Uterus (tissue), 3 donors: ENCODE measurements at regions not wholly inside any gene's neighbourhood (a gene's known extent, or its start where the extent isn't known, plus 50 kb on each side); places are given as distances from the start of the nearest gene placed in this dataset.

Experiments
- DNase-seq, 2 donors: peaks; one replicate each; pipeline ENCODE4 v3.0.0-alpha.2; 2019 to 2020
- H3K27ac ChIP-seq, 2 donors: fragments of 200-600 bp; sonication (generic); 1 replicate in 1 of 2; 2 replicates in 1 of 2; pipeline ENCODE4 v1.5.1; 2016 to 2018
- H3K27me3 ChIP-seq, 2 donors: fragments of 200-600 bp; sonication (generic); one replicate each; pipeline ENCODE4 v1.5.1; 2018 to 2019; ENCODE audit warnings: control low read depth in 1 of 2
- H3K36me3 ChIP-seq, 2 donors: fragments of 200-600 bp; sonication (generic); one replicate each; pipeline ENCODE4 v1.5.1; 2019; ENCODE audit warnings: control low read depth in 1 of 2
- H3K4me1 ChIP-seq, 2 donors: fragments of 200-600 bp; sonication (generic); one replicate each; pipeline ENCODE4 v1.5.1; 2018 to 2019; ENCODE audit warnings: control low read depth in 1 of 2
- H3K4me3 ChIP-seq, 2 donors: fragments of 200-600 bp; sonication (generic); 1 replicate in 1 of 2; 2 replicates in 1 of 2; pipeline ENCODE4 v1.5.1; 2018 to 2019; ENCODE audit warnings: mild to moderate bottlenecking in 1 of 2
- H3K9me3 ChIP-seq, 2 donors: fragments of 200-600 bp; sonication (generic); one replicate each; pipeline ENCODE4 v1.5.1; 2019; ENCODE audit warnings: control low read depth in 1 of 2
- CTCF ChIP-seq, 4 experiments: fragments of 200-600 bp in 2 of 4; fragments of 450-650 bp in 2 of 4; sonication (generic) in 2 of 4; IDR thresholded peaks; one replicate each; pipeline ENCODE4 v1.5.1; 2016 to 2019; ENCODE audit warnings: antibody characterized with exemption in 4 of 4, mild to moderate bottlenecking in 2 of 4, moderate library complexity in 1 of 4
- POLR2A ChIP-seq, 2 donors: fragments of 450-650 bp; IDR thresholded peaks; one replicate each; pipeline ENCODE4 v1.6.1; 2016; ENCODE audit warnings: antibody characterized with exemption in 2 of 2, mild to moderate bottlenecking in 1 of 2, moderate library complexity in 1 of 2
- intact Hi-C: fragments of 100-400 bp; cut with DNase I; formaldehyde crosslinking; loops from one replicate; pipeline ENCODE4 v1.15.1; 2023; ENCODE audit warnings: low total_unique reads
- donor health status: DM: yes; HTN: yes; CAD: no.

GRCh38 chr12:13505224-13505623 is 308.7 kb downstream of the EMP1 start:
- no peak overlapping the region for H3K4me3 ChIP-seq
- no peaks in the 10 kb centered on the region for H3K27me3 ChIP-seq
- H3K36me3 ChIP-seq: no peaks in the 10 kb centered on the region
- H3K9me3 ChIP-seq: no peaks in the 10 kb centered on the region
- intact Hi-C loops: no loop called here
- no peaks in the 10 kb centered on the region for H3K4me1 ChIP-seq
- H3K27ac ChIP-seq: no peak overlapping the region
- TF ChIP-seq POLR2A (IDR thresholded peaks at IDR 0.05) (no peak), CTCF (IDR thresholded peaks at IDR 0.05) (no peak)
- no peak for DNase-seq

- Histone ChIP-seq H3K4me1 (no peaks in the 10 kb centered on the region), H3K27ac (no peak overlapping the region), H3K27me3 (no peaks in the 10 kb centered on the region), H3K9me3 (no peaks in the 10 kb centered on the region), H3K4me3 (no peak overlapping the region), H3K36me3 (no peaks in the 10 kb centered on the region)
- DNase-seq: no peak
- TF ChIP-seq CTCF (IDR thresholded peaks at IDR 0.05) (no peak), POLR2A (IDR thresholded peaks at IDR 0.05) (no peak)
- intact Hi-C loops: no loop called here
These were observed 308.2 kb downstream of the EMP1 start for GRCh38 chr12:13504736-13505135.

GRCh38 chr12:13504074-13504473 is 307.5 kb downstream of the EMP1 start:
- no peak overlapping the region for H3K4me3 ChIP-seq
- intact Hi-C loops: no loop called here
- no peaks in the 10 kb centered on the region for H3K9me3 ChIP-seq
- H3K36me3 ChIP-seq: no peaks in the 10 kb centered on the region
- H3K27ac ChIP-seq: no peak overlapping the region
- H3K4me1 ChIP-seq: no peaks in the 10 kb centered on the region
- no peaks in the 10 kb centered on the region for H3K27me3 ChIP-seq
- TF ChIP-seq POLR2A (IDR thresholded peaks at IDR 0.05) (no peak), CTCF (IDR thresholded peaks at IDR 0.05) (no peak)
- no peak for DNase-seq

GRCh38 chr12:13503094-13503835 is 306.7 kb downstream of the EMP1 start:
- TF ChIP-seq CTCF (IDR thresholded peaks at IDR 0.05) (no peak), POLR2A (IDR thresholded peaks at IDR 0.05) (no peak)
- Histone ChIP-seq H3K4me3 (no peak overlapping the region), H3K27me3 (no peaks in the 10 kb centered on the region), H3K36me3 (no peaks in the 10 kb centered on the region), H3K4me1 (no peaks in the 10 kb centered on the region), H3K9me3 (no peaks in the 10 kb centered on the region), H3K27ac (no peak overlapping the region)
- DNase-seq: no peak
- intact Hi-C loops: no loop called here

- Histone ChIP-seq H3K4me1 (no peaks in the 10 kb centered on the region), H3K27ac (no peak overlapping the region), H3K27me3 (no peaks in the 10 kb centered on the region), H3K9me3 (no peaks in the 10 kb centered on the region), H3K4me3 (no peak overlapping the region), H3K36me3 (no peaks in the 10 kb centered on the region)
- no peak for DNase-seq
- TF ChIP-seq CTCF (IDR thresholded peaks at IDR 0.05): no peak
- no peak for TF ChIP-seq POLR2A (IDR thresholded peaks at IDR 0.05)
- intact Hi-C loops: no loop called here
These were observed 302.5 kb downstream of the EMP1 start for GRCh38 chr12:13499008-13499407.
